Eye (tissue), 1 donor: ENCODE measurements at regions not wholly inside any gene's neighbourhood (a gene's known extent, or its start where the extent isn't known, plus 50 kb on each side); places are given as distances from the start of the nearest gene placed in this dataset.

Experiments
- DNase-seq: peaks from one replicate; pipeline ENCODE4 v3.0.0-alpha.2; 2015

- DNase-seq: no peak
Observed at GRCh38 chr6:4615231-4615630, 161.0 kb upstream of the CDYL start.

DNA sequence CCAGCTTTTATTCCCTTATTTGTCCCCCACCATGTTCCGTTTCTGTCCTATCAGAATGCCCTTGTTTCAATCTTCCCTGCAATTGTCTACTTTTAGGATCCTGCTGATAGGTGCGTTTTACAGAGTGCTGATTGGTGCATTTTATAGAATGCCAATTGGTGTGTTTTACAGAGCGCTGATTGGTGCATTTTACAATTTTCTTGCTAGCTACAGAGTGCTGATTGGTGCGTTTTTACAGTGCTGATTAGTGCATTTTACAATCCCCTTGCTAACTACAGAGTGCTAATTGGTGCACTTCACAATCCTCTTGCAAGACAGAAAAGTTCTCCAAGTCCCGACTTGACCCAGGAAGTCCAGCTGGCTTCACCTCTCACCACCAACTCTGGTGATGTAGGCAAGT, 161.6 kb upstream of the CDYL start:
- DNase-seq: no peak

- DNase-seq: no peak
Observed at GRCh38 chr6:4613795-4614194, 162.4 kb upstream of the CDYL start.

DNA sequence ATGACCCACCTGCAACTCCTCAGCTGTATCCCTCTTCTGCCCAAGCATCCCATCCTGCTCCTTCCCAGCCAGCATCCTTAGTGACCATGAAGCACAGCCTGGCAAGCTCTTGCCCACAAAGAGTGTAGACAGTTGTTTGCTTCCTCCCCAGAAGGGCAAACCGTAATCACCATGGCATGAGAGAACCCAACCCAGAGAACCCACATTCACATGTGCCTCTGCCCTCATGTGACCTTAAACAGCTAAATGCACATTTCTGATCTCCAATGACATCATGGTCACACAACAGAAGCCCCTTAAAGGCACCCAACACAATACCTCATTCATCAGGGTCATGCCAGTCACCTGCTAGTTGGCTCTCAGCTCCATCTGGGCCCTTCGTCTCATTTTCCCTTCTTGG, 162.8 kb upstream of the CDYL start:
- DNase-seq: no peak

DNA sequence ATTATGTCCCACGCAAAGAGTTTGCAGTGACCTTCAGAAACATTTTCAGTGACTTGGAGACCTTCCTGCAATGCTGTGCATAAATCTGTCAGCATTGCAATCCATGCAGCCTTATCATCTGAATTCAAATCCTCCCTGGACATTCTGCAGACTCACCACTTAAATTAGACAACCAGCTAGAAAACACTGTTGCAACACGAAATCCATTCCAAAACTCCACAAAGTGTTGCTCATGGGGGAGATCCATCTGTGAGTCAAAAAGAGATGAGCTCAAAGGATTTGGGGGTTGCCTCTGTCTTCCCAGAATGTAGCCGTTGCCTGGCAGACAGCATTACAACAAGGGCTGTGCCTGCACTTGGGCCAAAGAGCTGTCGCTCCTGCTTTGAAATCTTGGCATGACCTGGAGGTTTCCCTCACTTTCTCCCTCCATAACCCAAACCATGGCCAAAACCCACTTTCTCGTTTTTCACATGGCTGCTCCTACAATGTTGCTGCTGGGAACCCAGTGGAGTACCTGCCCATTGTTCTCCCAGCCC, 163.5 kb upstream of the CDYL start:
- no peak for DNase-seq

DNA sequence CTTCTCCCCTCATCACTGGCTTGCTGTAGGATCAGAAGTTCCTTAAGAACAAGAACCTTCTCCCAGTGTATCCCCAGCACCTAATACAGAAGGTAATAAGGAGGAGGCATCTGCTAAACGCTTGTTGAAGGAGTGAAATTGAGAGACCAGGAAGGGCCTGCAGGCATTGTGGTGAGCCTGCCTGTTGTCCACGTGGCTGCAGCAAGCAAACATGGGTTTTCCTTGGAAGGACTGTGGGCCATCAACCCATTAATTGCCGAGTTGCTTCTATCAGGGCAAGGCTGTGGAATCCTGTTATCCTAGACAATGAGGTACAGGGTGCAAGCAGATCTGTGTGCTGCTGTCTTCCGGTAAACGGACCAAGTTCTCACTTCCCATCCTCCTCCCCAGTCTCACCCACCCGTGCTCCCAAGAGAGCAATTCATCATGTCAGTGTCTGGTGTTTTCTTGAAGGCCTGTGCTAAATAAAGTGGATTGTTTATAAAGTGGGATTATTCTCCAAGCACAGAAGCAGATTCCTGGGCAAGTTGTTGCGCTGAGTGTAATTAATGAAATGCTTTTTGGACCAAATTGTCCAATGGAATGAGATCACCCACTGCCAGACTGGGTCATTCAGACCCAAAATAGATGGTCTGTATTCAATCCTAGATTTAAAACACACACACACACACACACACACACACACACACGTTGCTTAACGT, 164.6 kb upstream of the CDYL start:
- DNase-seq: no peak

DNA sequence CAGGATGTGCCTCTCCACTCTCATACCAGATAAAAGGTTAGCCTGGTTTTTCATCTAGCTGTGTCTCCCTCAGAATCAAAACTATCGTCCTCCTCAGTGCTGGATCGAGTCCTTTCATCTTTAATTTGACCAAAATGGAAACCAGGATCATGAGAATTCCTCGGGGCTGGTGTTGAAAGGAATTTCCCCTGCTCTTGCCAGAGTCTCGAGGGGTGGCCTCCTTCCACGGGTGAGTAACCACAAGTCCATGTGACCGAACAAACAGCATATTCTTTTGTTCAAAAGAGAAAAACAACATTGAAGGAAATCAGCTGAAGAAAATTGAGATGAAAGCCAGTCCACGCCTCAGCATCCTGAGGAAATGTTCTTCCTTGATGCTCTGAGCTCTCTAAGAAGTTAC, 165.9 kb upstream of the CDYL start:
- peak; percentile 57 for DNase-seq

DNA sequence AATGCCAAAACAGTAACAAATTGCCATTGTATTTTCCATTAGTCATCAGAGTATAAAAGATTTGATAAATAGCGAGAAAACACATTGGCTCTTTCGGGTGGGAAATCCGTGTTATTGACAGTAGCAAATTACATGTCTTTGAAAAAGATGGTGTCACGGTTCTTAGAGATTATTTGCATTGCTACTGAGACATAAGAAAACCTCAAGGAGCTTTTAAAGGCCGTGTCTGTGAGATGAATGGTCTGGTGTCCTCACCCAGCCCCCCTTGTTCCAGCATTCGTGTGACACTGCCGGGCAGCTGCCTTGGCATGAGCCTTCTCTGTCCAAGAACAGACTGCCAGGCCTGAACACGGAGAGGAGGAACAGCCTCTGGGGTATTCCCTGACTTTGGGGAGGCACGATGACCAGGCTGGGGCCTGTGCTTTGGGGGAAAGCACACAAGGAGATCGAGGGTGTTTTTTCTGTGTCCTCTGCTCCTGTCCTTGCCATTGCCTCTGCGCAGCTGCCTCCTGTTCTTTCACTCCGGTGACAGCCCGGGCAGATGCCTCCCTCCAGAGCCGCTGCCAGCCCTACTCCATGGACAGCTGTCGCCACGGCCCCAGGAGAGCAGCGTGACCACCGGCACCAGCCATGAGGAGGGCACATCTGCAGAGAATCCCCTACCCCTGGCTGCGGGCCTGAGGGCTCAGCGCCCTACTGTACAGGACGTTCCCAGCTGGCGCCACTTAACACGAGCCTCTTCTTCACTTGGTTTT, 167.7 kb upstream of the CDYL start:
- DNase-seq: peak; percentile 51

- DNase-seq: peak; percentile 12
Observed at GRCh38 chr6:4607793-4608192, 168.4 kb upstream of the CDYL start.

DNA sequence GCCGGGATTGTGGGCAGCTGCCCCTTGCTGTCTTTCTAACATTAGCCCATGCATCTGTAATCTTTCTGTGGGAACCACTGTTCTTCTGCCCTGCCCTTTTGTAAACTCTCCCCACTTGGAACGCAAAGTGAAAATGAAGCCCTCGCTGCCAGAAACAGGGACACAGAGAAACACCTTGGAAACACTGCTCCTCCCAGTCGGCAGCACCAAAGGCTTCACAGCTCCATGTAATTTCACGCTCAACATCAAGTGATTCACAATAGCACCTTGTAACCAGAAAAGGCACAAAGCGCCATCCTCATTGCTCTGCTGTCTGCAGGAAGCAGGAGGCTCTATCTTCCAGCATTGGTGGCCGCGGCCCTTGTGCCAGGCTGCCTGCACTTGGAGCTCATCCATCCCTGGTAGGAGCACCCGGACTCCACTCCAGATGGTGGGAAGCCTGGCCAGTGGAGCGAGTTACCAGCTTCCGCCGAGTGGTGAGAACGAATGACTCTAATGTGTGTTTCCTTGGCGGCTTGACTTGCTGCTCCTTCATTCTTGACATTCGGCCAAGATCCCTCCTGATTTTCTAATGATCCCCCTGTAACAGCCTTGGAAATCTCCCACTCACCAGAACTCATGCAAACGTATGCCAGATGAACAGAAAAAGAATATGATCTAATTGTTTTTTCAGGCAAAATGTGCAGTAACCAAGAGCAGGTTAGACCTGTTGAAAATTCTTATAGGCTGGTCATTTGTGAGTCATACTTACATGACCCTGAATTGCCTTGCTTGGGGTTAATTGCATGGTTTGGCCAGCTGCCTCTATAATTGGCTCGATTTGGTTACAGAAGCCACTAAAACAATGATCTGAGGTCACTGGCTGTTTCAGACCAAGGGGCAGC, 169.1 kb upstream of the CDYL start:
- peak; percentile 51 for DNase-seq

DNA sequence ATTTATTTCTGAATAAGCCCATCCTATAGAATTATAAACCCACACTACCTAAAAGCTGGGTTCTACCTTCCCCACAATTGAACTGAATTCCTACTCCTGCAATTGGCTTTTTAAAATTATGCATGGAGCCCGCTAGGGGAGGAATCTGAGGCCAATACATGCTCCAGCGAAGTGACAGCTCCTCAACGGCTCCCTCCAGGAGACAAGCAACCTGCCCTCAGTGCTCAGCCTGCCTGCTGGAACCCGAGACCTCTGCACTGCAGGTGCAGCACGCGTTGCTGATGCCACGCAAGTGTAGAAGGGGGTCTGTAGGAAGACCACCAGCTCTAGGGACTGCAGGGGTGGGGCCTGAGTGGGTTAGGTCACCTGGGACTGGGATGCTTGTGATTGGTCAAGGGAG, 170.2 kb upstream of the CDYL start:
- no peak for DNase-seq

DNA sequence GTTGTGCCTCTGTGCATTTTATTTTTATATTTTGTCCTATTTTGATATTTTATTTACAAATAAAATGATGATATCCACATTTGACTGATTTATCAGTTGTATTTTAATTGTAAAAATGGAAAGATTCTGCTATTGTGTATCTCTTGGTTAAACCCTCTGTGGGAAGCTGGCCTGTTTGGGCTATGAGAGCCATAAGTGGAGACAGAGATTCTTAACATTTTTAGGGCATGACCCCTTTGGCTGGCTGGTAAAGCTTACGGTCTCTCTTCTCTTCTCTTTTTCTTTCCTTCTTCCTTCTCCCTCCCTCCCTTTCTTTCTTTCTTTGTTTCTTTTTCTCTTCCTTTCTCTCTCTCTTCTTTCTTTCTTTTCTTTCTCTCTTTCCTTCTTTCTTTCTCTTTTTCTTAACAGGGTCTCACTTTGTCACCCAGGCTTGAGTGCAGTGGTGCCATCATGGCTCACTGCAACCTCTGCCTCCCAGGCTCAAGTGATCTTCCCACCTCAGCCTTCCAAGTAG, 172.3 kb upstream of the CDYL start:
- DNase-seq: no peak

GRCh38 chr6:4603291-4603690, 172.9 kb upstream of the CDYL start:
- no peak for DNase-seq

DNA sequence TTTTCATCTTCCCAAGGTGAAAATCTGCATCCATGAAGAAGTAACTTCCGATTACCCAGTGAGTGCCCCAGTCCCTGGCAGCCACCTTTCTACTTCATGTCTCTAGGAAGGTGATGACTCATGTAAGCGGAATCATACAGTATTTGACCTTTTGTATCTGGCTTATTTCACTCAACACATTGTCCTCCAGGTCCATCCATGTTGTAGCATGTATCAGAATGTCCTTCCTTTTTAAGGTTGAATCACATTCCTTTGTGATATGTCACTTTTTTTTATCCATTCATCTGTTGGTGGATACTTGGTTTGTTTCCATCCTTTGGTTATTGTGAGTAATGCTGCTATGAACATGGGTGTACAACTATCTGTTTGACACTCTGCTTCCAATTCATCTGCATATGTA, 176.3 kb upstream of the CDYL start:
- DNase-seq: no peak

DNA sequence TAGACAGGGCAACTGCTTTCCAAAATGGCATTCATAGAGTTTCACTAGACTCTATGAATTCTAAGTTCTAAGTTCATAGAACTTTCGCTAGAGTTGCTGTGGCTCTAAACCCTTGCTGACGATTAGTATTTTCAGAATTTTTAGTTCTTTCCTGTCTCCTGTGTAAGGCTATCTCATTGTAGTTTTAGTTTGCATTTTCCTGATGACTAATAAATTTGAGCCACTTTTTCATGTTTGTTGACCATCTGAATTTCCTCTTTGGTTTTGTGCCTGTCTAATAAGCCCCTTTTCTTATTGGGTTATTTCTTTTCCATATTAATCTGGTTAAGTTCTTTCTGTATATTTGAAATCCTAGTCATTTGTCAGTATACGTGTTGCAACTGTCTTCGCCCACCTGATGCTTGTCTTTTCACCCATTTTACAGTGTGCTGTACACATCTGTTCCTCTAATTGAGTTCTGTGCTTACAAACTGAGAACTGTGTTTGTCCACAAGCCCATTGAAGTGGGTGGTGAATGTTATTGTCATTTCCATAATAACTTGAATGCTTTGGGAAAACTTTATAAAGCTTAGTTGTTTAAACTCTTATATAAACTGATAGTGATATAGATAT, 177.7 kb upstream of the CDYL start:
- no peak for DNase-seq

GRCh38 chr6:4593951-4594350, 182.3 kb upstream of the CDYL start:
- no peak for DNase-seq

DNA sequence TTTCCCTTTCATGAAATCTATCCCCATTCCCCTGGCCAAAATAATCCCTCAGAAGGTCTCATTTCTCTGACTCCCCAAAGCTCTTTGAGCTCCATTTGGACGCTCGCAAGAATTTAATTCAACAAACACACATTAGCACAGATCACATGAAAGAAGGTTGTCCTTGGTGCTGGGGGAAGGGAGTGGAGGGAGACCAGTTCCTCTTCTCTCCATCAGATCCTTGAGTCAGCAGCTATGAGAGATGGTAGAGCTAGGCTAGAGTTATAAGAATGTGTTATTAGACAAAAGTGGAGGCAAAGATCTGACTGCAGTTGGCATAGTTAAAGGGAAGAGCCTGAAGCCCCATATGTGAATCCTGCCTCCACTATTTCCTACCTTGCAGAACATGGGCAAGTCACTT, 184.2 kb upstream of the CDYL start:
- no peak for DNase-seq

- no peak for DNase-seq
Observed at GRCh38 chr6:4591218-4591617, 185.0 kb upstream of the CDYL start.

GRCh38 chr6:4589295-4589694, 186.9 kb upstream of the CDYL start:
- DNase-seq: no peak

GRCh38 chr6:4588581-4588980, 187.6 kb upstream of the CDYL start:
- DNase-seq: no peak

DNA sequence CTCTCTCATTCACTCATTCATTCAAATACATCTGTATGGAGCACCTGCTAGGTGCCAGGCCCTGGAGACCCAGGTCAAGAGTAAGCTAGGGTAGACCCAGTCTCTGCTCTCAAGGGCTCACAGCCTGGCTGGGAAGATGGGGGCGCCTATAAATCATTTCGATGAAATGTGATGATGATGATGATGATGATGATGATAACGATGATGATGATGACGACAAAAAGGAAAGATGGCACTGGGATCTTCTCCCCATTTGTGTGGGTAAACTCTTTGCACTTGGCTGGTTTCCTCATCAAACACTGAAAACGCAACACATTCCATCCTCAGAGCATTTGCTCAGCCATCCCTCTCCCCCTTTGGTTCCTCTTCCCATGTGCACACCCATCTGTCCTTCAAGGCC, 188.0 kb upstream of the CDYL start:
- DNase-seq: no peak

DNA sequence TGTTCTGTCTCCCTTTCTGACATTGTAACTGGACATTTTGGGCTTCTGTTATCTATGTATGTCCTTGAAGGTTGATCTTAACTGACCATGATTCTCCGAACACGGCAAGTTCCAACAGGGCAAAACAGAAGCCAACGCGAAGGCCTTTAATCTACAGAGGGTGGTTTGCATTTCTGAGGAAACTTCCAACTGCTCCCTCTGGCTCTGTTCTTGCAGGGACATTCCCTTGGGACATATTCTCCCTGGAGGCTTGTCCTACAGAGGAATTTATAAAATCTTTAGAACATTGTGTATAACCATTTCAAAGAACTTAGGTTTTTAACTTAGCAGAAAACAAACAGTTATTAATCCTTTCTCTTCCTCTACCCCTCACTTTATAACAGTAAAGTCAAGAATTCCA, 189.0 kb upstream of the CDYL start:
- no peak for DNase-seq

DNA sequence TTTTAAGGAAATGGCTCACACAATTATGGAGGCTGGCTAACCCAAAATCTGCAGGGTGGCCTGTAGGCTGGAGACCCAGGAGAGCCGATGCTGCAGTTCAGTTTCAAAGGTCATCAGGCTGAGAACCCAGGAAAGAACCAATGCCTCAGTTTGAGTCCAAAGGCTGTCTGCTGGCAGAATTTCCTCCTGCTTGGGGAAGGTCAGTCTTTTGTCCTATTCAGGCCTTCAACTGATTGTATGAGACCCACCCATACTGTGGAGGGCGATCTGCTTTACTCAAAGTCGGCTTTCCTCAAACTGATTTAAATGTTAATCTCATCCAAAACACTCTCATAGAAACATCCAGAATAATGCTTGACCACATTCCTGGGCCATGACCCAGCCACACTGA, 189.7 kb upstream of the CDYL start:
- no peak for DNase-seq
